ENCODE measurements at regions not wholly inside any gene's neighbourhood (a gene's known extent, or its start where the extent isn't known, plus 50 kb on each side); places are given as distances from the start of the nearest gene placed in this dataset.

DNA sequence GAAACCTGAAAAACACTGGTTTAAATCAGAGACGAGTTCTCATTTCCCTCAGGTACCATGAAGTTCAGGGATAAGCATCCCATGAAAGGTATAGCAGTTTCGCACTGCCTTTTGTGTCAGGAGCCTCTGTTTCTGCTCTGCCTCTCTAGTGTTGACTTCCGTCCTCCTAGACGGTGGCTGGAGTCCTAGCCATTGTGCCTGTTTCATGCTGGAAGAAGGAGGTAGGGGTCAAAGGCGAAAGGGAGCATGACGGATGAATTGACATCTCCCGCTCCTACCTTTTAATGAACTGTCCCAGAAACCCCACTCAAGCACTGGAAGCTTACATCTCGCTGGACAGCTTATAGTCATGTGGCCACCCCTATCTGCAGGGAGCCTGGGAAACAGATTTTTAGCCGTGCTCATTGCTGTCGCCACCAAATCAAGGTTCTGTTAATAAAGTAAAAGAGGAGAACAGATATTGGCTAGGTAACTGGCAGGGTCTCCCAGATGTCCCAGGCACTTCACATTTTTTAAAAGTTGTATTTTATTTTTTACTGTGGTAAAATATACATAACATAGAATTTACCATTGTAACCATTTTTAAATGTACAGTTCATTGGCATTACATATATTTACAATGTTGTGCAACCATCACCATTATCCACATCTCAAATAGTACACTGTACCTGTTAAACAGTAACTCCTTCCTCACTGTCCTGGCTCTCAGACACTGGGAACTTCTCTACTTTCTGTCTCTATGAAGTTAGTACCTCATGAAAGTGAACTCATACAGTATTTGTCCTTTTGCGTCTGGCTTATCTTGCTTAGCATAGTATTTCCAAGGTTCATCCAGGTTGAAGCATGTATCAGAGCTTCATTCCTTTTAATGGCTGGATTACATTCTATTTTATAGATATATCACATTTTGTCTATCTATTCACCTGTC, 55.0 kb upstream of the CTLA4 start:
- DNase-seq (ENCODE audit: low read depth), result no peak

DNA sequence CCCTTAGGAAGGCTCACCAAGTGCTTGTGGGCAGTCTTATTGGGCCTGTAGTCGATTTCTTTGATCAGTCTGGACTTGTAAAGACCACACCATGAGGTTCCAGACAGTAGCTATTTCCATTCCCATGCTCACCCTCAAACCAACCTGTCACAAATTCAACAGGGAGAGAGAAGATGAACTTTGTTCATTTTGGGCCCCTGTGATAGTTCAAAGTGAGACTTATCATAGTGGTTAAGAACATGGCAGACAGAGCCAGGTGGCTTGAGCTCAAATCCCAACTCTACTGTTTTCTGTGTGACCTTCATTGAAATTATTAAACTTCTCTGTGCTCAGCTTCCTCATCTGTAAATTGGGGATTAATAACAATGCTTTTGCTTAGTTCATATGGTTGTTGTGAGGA, 53.9 kb upstream of the CTLA4 start:
- no peak for DNase-seq (ENCODE audit: low read depth)

GRCh38 chr2:203814661-203815540, 52.7 kb upstream of the CTLA4 start:
- DNase-seq (ENCODE audit: low read depth), result peak; percentile 80

- no peak for DNase-seq (ENCODE audit: low read depth)
Observed at GRCh38 chr2:203815541-203815898, 52.1 kb upstream of the CTLA4 start.

GRCh38 chr2:203817147-203817546, 50.4 kb upstream of the CTLA4 start:
- peak; percentile 95 for DNase-seq (ENCODE audit: low read depth)

Data from myocyte (in vitro differentiated cells).